ENCODE measurements at regions not wholly inside any gene's neighbourhood (a gene's known extent, or its start where the extent isn't known, plus 50 kb on each side); places are given as distances from the start of the nearest gene placed in this dataset.

- no peak for TF ChIP-seq CTCF (IDR thresholded peaks at IDR 0.05; ENCODE audit: low read length)
- no peak for TF ChIP-seq EZH2 (IDR thresholded peaks at IDR 0.05; ENCODE audit: borderline replicate concordance, low read length)
Measured at GRCh38 chr1:22203335-22203734, 60.4 kb upstream of the WNT4 start.

Measured in OCI-LY1 (cell line).